DND-41 (cell line): ENCODE measurements at regions not wholly inside any gene's neighbourhood (a gene's known extent, or its start where the extent isn't known, plus 50 kb on each side); places are given as distances from the start of the nearest gene placed in this dataset.

ENCODE experiments used
- ATAC-seq: fragments of 200-7000 bp; cut with Tn5 transposase; 3 replicates; pipeline ENCODE4 v1.9.1; 2021; ENCODE audit warnings: low read depth; ENCODE audit not compliant: insufficient read depth
- DNase-seq: peaks from one replicate; pipeline ENCODE4 v3.0.0-alpha.2; 2020
- H2AFZ ChIP-seq: 2 replicates; pipeline ENCODE4 v1.6.0; 2012; ENCODE audit warnings: low read depth, low read length
- H3K27ac ChIP-seq: 2 replicates; pipeline ENCODE4 v1.5.1; 2012; ENCODE audit warnings: low read length, inconsistent platforms
- H3K27me3 ChIP-seq: fragments of 200-600 bp; sonication (generic); 2 replicates; pipeline ENCODE4 v1.6.0; 2012; ENCODE audit warnings: low read length, mild to moderate bottlenecking, inconsistent platforms; ENCODE audit not compliant: insufficient read depth, poor library complexity
- H3K36me3 ChIP-seq: 2 replicates; pipeline ENCODE4 v1.5.1; 2012; ENCODE audit warnings: low read length, inconsistent platforms; ENCODE audit not compliant: insufficient read depth
- H3K4me1 ChIP-seq: 2 replicates; pipeline ENCODE4 v1.5.1; 2012; ENCODE audit warnings: mild to moderate bottlenecking, low read length; ENCODE audit not compliant: insufficient read depth
- H3K4me2 ChIP-seq: 2 replicates; pipeline ENCODE4 v1.6.0; 2012; ENCODE audit warnings: mild to moderate bottlenecking, moderate library complexity, low read length, inconsistent platforms; ENCODE audit not compliant: insufficient read depth
- H3K4me3 ChIP-seq, 2 experiments: fragments of 200-600 bp in 1 of 2; shearing (Covaris generic) in 1 of 2; 2 replicates each; pipeline ENCODE4 v1.5.1; 2012 to 2016; ENCODE audit warnings: inconsistent platforms in 2 of 2, low read length in 2 of 2, mild to moderate bottlenecking in 2 of 2, low read depth in 1 of 2, moderate library complexity in 1 of 2
- H3K79me2 ChIP-seq: 2 replicates; pipeline ENCODE4 v1.6.0; 2012; ENCODE audit warnings: low read length, inconsistent platforms; ENCODE audit not compliant: insufficient read depth
- H3K9ac ChIP-seq: 2 replicates; pipeline ENCODE4 v1.6.0; 2012; ENCODE audit warnings: low read depth, mild to moderate bottlenecking, inconsistent platforms, low read length, moderate library complexity
- H3K9me3 ChIP-seq: 2 replicates; pipeline ENCODE4 v1.5.1; 2012; ENCODE audit warnings: low read length, moderate library complexity, mild to moderate bottlenecking, inconsistent platforms; ENCODE audit not compliant: insufficient read depth, severe bottlenecking
- H4K20me1 ChIP-seq: 2 replicates; pipeline ENCODE4 v1.6.0; 2012; ENCODE audit warnings: low read length; ENCODE audit not compliant: insufficient read depth
- CTCF ChIP-seq: IDR thresholded peaks from 2 replicates; pipeline ENCODE4 v1.5.1; 2012; ENCODE audit warnings: borderline replicate concordance, low read length, moderate library complexity, mild to moderate bottlenecking; ENCODE audit not compliant: poor library complexity, severe bottlenecking; ENCODE audit errors: extremely low read depth
- EZH2 ChIP-seq: IDR thresholded peaks from 3 replicates; pipeline ENCODE4 v1.6.1; 2012; ENCODE audit warnings: borderline replicate concordance, low read depth, mild to moderate bottlenecking, moderate library complexity, low read length, inconsistent platforms; ENCODE audit not compliant: severe bottlenecking

- no peak overlapping the region for H3K27ac ChIP-seq
- no peaks in the 10 kb centered on the region for H3K36me3 ChIP-seq
These were observed 75.0 kb upstream of the MMADHC start for GRCh38 chr2:149662556-149662955.

GRCh38 chr2:149661844-149662243 is 74.3 kb upstream of the MMADHC start:
- H3K9ac ChIP-seq = no peak overlapping the region
- ATAC-seq = no peak
- DNase-seq = no peak
- H3K4me3 ChIP-seq = no peak overlapping the region
- no peaks in the 10 kb centered on the region for H3K27me3 ChIP-seq
- H4K20me1 ChIP-seq = no peaks in the 10 kb centered on the region
- no peaks in the 10 kb centered on the region for H3K36me3 ChIP-seq
- H2AFZ ChIP-seq = no peak overlapping the region
- H3K27ac ChIP-seq = no peak overlapping the region
- TF ChIP-seq EZH2 (no peak), CTCF (no peak)
- no peaks in the 10 kb centered on the region for H3K79me2 ChIP-seq
- H3K4me1 ChIP-seq = no peaks in the 10 kb centered on the region
- H3K4me2 ChIP-seq = no peak overlapping the region
- H3K9me3 ChIP-seq = no peaks in the 10 kb centered on the region

More at GRCh38 chr2:149662556-149662955, 75.0 kb upstream of the MMADHC start:
- Histone ChIP-seq H3K79me2 (no peaks in the 10 kb centered on the region), H3K9me3 (no peaks in the 10 kb centered on the region), H4K20me1 (no peaks in the 10 kb centered on the region), H3K4me2 (no peak overlapping the region), H3K9ac (no peak overlapping the region), H3K27me3 (no peaks in the 10 kb centered on the region), H3K4me1 (no peaks in the 10 kb centered on the region), H3K4me3 (no peak overlapping the region), H2AFZ (no peak overlapping the region)
- ATAC-seq (no peak), DNase-seq (no peak)
- no peak for TF ChIP-seq EZH2
- no peak for TF ChIP-seq CTCF

- H3K36me3 ChIP-seq = no peaks in the 10 kb centered on the region
- DNase-seq (no peak), ATAC-seq (no peak)
- no peak overlapping the region for H3K4me3 ChIP-seq
- H3K4me2 ChIP-seq = no peak overlapping the region
- H3K27me3 ChIP-seq = no peaks in the 10 kb centered on the region
- H2AFZ ChIP-seq = no peak overlapping the region
- H3K9ac ChIP-seq = no peak overlapping the region
- H3K4me1 ChIP-seq = no peaks in the 10 kb centered on the region
- no peaks in the 10 kb centered on the region for H3K79me2 ChIP-seq
- TF ChIP-seq EZH2 (no peak), CTCF (no peak)
- H3K9me3 ChIP-seq = no peaks in the 10 kb centered on the region
- no peak overlapping the region for H3K27ac ChIP-seq
- no peaks in the 10 kb centered on the region for H4K20me1 ChIP-seq
These were observed 71.0 kb upstream of the MMADHC start for GRCh38 chr2:149658553-149658952.

GRCh38 chr2:149657401-149658040 is 69.9 kb upstream of the MMADHC start:
- Histone ChIP-seq H3K4me3 (no peak overlapping the region), H3K36me3 (no peaks in the 10 kb centered on the region), H3K4me2 (no peak overlapping the region), H3K9me3 (no peaks in the 10 kb centered on the region), H3K79me2 (no peaks in the 10 kb centered on the region), H4K20me1 (no peaks in the 10 kb centered on the region), H3K4me1 (no peaks in the 10 kb centered on the region), H3K27ac (no peak overlapping the region), H2AFZ (no peak overlapping the region), H3K9ac (no peak overlapping the region), H3K27me3 (no peaks in the 10 kb centered on the region)
- TF ChIP-seq EZH2 (no peak), CTCF (no peak)
- no peak for ATAC-seq
- DNase-seq = no peak
